Omental fat pad (tissue), 3 donors: ENCODE measurements at regions not wholly inside any gene's neighbourhood (a gene's known extent, or its start where the extent isn't known, plus 50 kb on each side); places are given as distances from the start of the nearest gene placed in this dataset.

Experiments
- ATAC-seq: fragments of 150-250 bp; one replicate; pipeline ENCODE4 v1.9.1; 2016; ENCODE audit warnings: mild to moderate bottlenecking, moderate library complexity; ENCODE audit not compliant: low FRiP score
- DNase-seq: peaks from one replicate; pipeline ENCODE4 v3.0.0-alpha.2; 2019; ENCODE audit warnings: low spot score
- CTCF ChIP-seq, 3 donors: fragments of 450-650 bp; IDR thresholded peaks; one replicate each; pipeline ENCODE4 v1.5.1; 2016 to 2017; ENCODE audit warnings: antibody characterized with exemption in 3 of 3, mild to moderate bottlenecking in 3 of 3, moderate library complexity in 2 of 3

- DNase-seq (no peak), ATAC-seq (no peak)
- TF ChIP-seq CTCF (IDR thresholded peaks at IDR 0.05) = no peak
These were observed 191.8 kb upstream of the SAMSN1 start for GRCh38 chr21:14737922-14738321.

- DNase-seq (no peak), ATAC-seq (no peak)
- TF ChIP-seq CTCF (IDR thresholded peaks at IDR 0.05) = no peak
These were observed 191.2 kb upstream of the SAMSN1 start for GRCh38 chr21:14737284-14737691.

- no peak for DNase-seq
- TF ChIP-seq CTCF (IDR thresholded peaks at IDR 0.05) = no peak
- no peak for ATAC-seq
These were observed 190.6 kb upstream of the SAMSN1 start for GRCh38 chr21:14736672-14737071.

GRCh38 chr21:14736162-14736561 lies 190.0 kb upstream of the SAMSN1 start:
- ATAC-seq (no peak), DNase-seq (no peak)
- TF ChIP-seq CTCF (IDR thresholded peaks at IDR 0.05) = no peak

GRCh38 chr21:14734833-14735232 lies 188.7 kb upstream of the SAMSN1 start:
- TF ChIP-seq CTCF (IDR thresholded peaks at IDR 0.05) = no peak
- DNase-seq (no peak), ATAC-seq (no peak)

- TF ChIP-seq CTCF (IDR thresholded peaks at IDR 0.05) = no peak
- no peak for ATAC-seq
- no peak for DNase-seq
These were observed 188.1 kb upstream of the SAMSN1 start for GRCh38 chr21:14734191-14734590.

GRCh38 chr21:14725219-14725618 lies 179.1 kb upstream of the SAMSN1 start:
- no peak for ATAC-seq
- TF ChIP-seq CTCF (IDR thresholded peaks at IDR 0.05) = no peak
- DNase-seq = no peak
